Karpas-422 (cell line): ENCODE measurements at regions not wholly inside any gene's neighbourhood (a gene's known extent, or its start where the extent isn't known, plus 50 kb on each side); places are given as distances from the start of the nearest gene placed in this dataset.

Source experiments
- DNase-seq: peaks from one replicate; pipeline ENCODE4 v3.0.0-alpha.2; 2015
- H2AFZ ChIP-seq: fragments of 200-600 bp; sonication (generic); 2 replicates; pipeline ENCODE4 v1.6.1; 2014; ENCODE audit warnings: antibody characterized with exemption, low read length, mixed read lengths
- H3K27ac ChIP-seq: fragments of 200-600 bp; sonication (generic); 2 replicates; pipeline ENCODE4 v1.5.1; 2014; ENCODE audit warnings: mild to moderate bottlenecking, low read length, moderate library complexity
- H3K27me3 ChIP-seq: fragments of 200-600 bp; sonication (generic); 2 replicates; pipeline ENCODE4 v1.6.1; 2014; ENCODE audit warnings: low read length, mixed read lengths
- H3K36me3 ChIP-seq: fragments of 200-600 bp; sonication (generic); 2 replicates; pipeline ENCODE4 v1.6.1; 2014; ENCODE audit warnings: low read length, mixed read lengths; ENCODE audit not compliant: insufficient read depth
- H3K4me1 ChIP-seq: fragments of 200-600 bp; sonication (generic); 2 replicates; pipeline ENCODE4 v1.6.1; 2014; ENCODE audit warnings: mild to moderate bottlenecking, low read length, mixed read lengths
- H3K4me2 ChIP-seq: fragments of 200-600 bp; sonication (generic); 2 replicates; pipeline ENCODE4 v1.6.1; 2014; ENCODE audit warnings: low read length, low read depth, mild to moderate bottlenecking; ENCODE audit not compliant: poor library complexity, severe bottlenecking
- H3K4me3 ChIP-seq: fragments of 200-600 bp; sonication (generic); 2 replicates; pipeline ENCODE4 v1.5.1; 2014; ENCODE audit warnings: mild to moderate bottlenecking, antibody characterized with exemption, low read length, mixed read lengths
- H3K79me2 ChIP-seq: fragments of 200-600 bp; sonication (generic); 2 replicates; pipeline ENCODE4 v1.6.1; 2014; ENCODE audit warnings: mild to moderate bottlenecking, low read length, mixed read lengths
- H3K9ac ChIP-seq: fragments of 200-600 bp; sonication (generic); 2 replicates; pipeline ENCODE4 v1.6.0; 2014; ENCODE audit warnings: low read length
- H3K9me2 ChIP-seq: fragments of 200-600 bp; sonication (generic), shearing (Covaris generic); replicated peaks from 2 replicates; pipeline ENCODE4 v1.6.0; 2014; ENCODE audit warnings: mild to moderate bottlenecking, low read length, moderate library complexity; ENCODE audit not compliant: insufficient read depth
- H3K9me3 ChIP-seq: fragments of 300-700, 200-600 bp; sonication (generic); 2 replicates; pipeline ENCODE4 v1.6.1; 2014; ENCODE audit warnings: low read length, mixed read lengths
- H4K20me1 ChIP-seq: fragments of 200-600 bp; sonication (generic); 2 replicates; pipeline ENCODE4 v1.6.1; 2014; ENCODE audit warnings: mild to moderate bottlenecking, antibody characterized with exemption, low read length, low read depth; ENCODE audit not compliant: insufficient read depth

DNA sequence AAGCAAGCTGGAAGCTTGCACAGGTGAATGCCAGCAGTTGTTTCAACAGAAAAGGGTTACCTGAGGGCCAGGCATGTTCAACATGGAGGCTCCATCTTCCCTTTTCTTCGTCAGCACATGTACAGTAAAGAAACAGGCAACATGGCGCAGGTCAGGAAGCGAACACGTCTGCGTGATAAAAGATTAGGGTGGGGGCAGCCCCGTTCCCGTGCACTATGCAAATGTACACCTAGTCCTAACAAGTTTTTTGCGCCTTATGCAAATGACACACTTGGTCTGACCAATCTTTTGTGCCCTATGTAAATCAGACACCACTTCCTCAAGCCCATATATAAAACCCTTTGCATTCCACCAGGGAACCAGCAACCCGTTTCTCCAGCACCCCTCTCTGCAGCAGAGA lies 452.1 kb upstream of the PTPRD start:
- DNase-seq: no peak
- no peak overlapping the region for H3K27ac ChIP-seq

DNA sequence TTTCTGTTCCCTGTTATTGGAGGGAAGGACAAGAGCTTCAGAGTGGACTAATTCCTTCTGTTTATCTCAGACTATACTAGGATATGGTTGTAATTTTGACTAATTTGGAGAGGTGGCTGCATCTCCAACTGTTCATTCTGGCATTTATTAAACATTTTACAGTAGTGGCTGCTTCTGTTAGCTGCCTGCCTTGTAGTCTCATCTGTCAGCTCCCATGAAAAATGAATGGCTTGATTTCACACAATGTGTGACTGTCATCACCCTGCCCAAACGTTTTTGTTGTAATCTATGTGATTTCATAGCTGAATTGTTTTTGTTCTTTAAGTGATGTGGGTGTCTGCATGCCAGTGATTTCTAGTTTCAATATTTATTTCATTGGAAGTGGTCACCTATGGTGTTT lies 459.4 kb upstream of the PTPRD start:
- Histone ChIP-seq H2AFZ (no peak overlapping the region), H3K4me1 (no peaks in the 10 kb centered on the region), H4K20me1 (no peaks in the 10 kb centered on the region), H3K9me3 (peaks cover 39% of the 10 kb centered on the region), H3K27me3 (no peaks in the 10 kb centered on the region), H3K4me2 (no peak overlapping the region), H3K79me2 (no peaks in the 10 kb centered on the region), H3K9ac (no peak overlapping the region), H3K27ac (no peak overlapping the region), H3K36me3 (no peaks in the 10 kb centered on the region), H3K9me2 (no peaks in the 10 kb centered on the region), H3K4me3 (no peak overlapping the region)
- DNase-seq: no peak

More for the DNA sequence above, 452.1 kb upstream of the PTPRD start:
- H3K4me2 ChIP-seq: no peak overlapping the region
- no peaks in the 10 kb centered on the region for H4K20me1 ChIP-seq
- H3K36me3 ChIP-seq: no peaks in the 10 kb centered on the region
- H3K79me2 ChIP-seq: no peaks in the 10 kb centered on the region
- H3K27me3 ChIP-seq: no peaks in the 10 kb centered on the region
- H3K4me1 ChIP-seq: no peaks in the 10 kb centered on the region
- H3K9ac ChIP-seq: no peak overlapping the region
- no peak overlapping the region for H3K4me3 ChIP-seq
- H2AFZ ChIP-seq: no peak overlapping the region
- peaks cover 28% of the 10 kb centered on the region; the same call in 1 of the 2 replicates for H3K9me3 ChIP-seq
- no peaks in the 10 kb centered on the region for H3K9me2 ChIP-seq

DNA sequence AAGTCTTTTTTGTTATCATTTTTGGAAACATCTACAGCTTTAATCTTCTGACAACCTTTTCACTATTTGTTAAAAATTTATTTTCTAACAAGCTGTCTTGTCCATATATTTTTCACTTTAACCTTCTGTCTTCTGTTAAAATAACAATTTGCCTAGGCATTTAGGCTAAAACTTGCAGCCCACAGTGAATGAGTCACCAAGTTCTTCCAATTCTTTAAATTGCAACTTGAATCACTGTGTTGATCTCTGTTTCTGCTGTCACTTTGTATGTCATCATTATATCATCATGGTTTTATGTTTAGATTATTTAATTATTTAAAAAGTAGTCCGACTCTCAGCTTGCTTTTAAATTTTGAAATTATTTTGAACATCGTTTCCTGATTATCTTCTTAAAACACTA lies 473.8 kb upstream of the PTPRD start:
- no peak overlapping the region for H3K4me3 ChIP-seq
- no peak for DNase-seq
- H3K79me2 ChIP-seq: no peaks in the 10 kb centered on the region
- H3K27ac ChIP-seq: no peak overlapping the region
- H3K9ac ChIP-seq: no peak overlapping the region
- no peaks in the 10 kb centered on the region for H3K4me1 ChIP-seq
- H4K20me1 ChIP-seq: no peaks in the 10 kb centered on the region
- no peaks in the 10 kb centered on the region for H3K36me3 ChIP-seq
- no peaks in the 10 kb centered on the region for H3K9me2 ChIP-seq
- H3K4me2 ChIP-seq: no peak overlapping the region
- H3K9me3 ChIP-seq: peaks cover 25% of the 10 kb centered on the region
- H2AFZ ChIP-seq: no peak overlapping the region
- H3K27me3 ChIP-seq: no peaks in the 10 kb centered on the region

DNA sequence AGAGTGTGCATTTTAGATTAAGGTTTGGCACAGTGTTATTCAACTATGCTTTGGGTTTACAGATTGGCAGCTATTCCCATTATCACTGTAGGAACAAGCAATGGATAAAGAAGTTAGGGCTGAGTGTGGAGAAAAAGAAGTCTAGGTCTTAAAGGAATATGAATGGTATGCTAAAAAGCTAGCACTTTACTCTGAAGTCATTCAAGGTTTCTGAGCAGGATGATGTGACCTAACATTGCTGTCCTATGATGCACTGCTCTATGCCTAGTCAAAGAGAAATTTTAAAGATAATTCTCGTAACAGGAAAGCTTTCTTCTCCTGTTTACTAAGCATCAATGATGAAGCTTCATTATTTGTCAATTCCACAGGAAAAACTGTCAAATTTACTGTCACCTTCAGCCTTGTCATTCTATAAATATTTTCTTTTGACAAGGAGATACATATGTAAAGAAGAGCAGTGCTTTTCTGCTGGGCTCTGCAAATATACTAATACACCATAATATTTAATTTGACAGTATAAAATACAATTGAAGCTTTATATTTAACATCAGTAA lies 476.1 kb upstream of the PTPRD start:
- Histone ChIP-seq H4K20me1 (no peaks in the 10 kb centered on the region), H3K4me1 (no peaks in the 10 kb centered on the region)

DNA sequence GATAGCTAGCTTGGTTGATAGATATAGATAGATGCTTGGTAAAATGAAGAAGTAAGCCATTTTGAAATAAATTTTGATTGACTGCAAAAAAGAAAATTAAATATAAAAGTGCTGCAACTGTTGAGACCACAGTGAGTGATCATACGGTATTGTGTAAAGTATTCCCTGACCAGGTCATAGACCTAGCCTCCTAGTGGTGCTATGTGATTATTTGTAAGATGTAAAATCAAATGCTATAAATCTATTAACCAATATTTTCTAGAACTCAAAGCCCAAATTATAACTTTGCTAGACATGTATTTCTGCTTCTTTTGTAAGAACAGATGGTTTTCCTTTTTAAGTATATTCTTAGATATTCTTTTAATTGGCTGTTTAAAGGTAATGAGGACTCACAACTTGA lies 480.2 kb upstream of the PTPRD start:
- H3K36me3 ChIP-seq: no peaks in the 10 kb centered on the region
- no peaks in the 10 kb centered on the region for H4K20me1 ChIP-seq
- no peak overlapping the region for H3K9ac ChIP-seq
- no peaks in the 10 kb centered on the region for H3K9me2 ChIP-seq
- DNase-seq: no peak
- H2AFZ ChIP-seq: no peak overlapping the region
- H3K27me3 ChIP-seq: no peaks in the 10 kb centered on the region
- H3K9me3 ChIP-seq: peaks cover 15% of the 10 kb centered on the region
- no peak overlapping the region for H3K27ac ChIP-seq
- no peaks in the 10 kb centered on the region for H3K4me1 ChIP-seq
- no peaks in the 10 kb centered on the region for H3K79me2 ChIP-seq
- H3K4me3 ChIP-seq: no peak overlapping the region
- no peak overlapping the region for H3K4me2 ChIP-seq

More for the DNA sequence above, 476.1 kb upstream of the PTPRD start:
- H3K4me2 ChIP-seq: no peak overlapping the region
- no peaks in the 10 kb centered on the region for H3K9me2 ChIP-seq
- DNase-seq: no peak
- H3K9ac ChIP-seq: no peak overlapping the region
- no peak overlapping the region for H3K4me3 ChIP-seq
- peaks cover 19% of the 10 kb centered on the region for H3K9me3 ChIP-seq
- no peak overlapping the region for H3K27ac ChIP-seq
- no peaks in the 10 kb centered on the region for H3K36me3 ChIP-seq
- no peaks in the 10 kb centered on the region for H3K79me2 ChIP-seq
- no peak overlapping the region for H2AFZ ChIP-seq
- no peaks in the 10 kb centered on the region for H3K27me3 ChIP-seq

DNA sequence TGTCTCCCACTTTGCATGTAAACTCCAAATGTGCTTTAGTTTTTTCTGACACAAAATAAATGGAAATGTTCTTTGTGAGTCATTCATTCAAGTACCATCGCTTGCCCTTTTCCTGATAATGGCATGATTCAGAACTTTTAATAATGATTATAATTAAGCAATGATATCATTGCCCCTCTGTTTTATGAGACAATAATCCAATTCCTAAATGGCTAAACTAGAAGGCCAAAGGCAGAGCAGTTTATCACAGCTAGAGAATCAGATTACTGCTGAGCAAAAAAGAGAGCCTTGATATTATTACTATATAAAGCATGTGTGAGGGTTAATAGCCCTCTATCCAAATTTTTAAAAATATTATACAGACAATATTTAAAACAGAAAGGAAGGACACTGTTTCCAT lies 484.2 kb upstream of the PTPRD start:
- Histone ChIP-seq H4K20me1 (no peaks in the 10 kb centered on the region), H3K9ac (no peak overlapping the region), H3K36me3 (no peaks in the 10 kb centered on the region), H2AFZ (no peak overlapping the region), H3K27ac (no peak overlapping the region), H3K79me2 (no peaks in the 10 kb centered on the region), H3K9me2 (no peaks in the 10 kb centered on the region), H3K4me3 (no peak overlapping the region), H3K27me3 (no peaks in the 10 kb centered on the region), H3K4me2 (no peak overlapping the region), H3K4me1 (no peaks in the 10 kb centered on the region), H3K9me3 (peaks cover 17% of the 10 kb centered on the region)
- DNase-seq: no peak

DNA sequence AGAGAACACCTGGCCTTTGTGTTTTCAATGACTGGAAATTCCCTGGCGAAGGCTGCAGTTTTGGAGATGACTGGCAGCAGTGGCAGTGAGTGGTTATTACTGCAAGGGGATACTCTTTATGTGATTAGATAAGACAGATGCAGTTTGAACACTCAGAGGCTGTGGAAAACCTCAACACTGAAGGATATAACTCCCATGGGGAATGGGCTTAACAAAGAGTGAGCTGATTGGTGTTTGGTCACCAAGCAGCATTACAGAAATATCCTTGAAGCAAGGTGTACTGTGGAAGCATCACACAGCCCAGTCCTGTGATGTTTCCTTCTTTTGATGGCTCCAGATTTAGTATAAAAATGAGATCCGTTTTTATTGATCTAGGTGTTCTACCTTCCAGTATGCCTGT lies 490.7 kb upstream of the PTPRD start:
- H3K9me2 ChIP-seq: no peaks in the 10 kb centered on the region
- no peaks in the 10 kb centered on the region for H3K4me1 ChIP-seq
- H3K9ac ChIP-seq: no peak overlapping the region
- no peaks in the 10 kb centered on the region for H3K27me3 ChIP-seq
- H4K20me1 ChIP-seq: no peaks in the 10 kb centered on the region
- DNase-seq: no peak
- peaks cover 12% of the 10 kb centered on the region for H3K9me3 ChIP-seq
- H3K4me3 ChIP-seq: no peak overlapping the region
- no peaks in the 10 kb centered on the region for H3K79me2 ChIP-seq
- H2AFZ ChIP-seq: no peak overlapping the region
- H3K4me2 ChIP-seq: no peak overlapping the region
- no peak overlapping the region for H3K27ac ChIP-seq
- no peaks in the 10 kb centered on the region for H3K36me3 ChIP-seq

DNA sequence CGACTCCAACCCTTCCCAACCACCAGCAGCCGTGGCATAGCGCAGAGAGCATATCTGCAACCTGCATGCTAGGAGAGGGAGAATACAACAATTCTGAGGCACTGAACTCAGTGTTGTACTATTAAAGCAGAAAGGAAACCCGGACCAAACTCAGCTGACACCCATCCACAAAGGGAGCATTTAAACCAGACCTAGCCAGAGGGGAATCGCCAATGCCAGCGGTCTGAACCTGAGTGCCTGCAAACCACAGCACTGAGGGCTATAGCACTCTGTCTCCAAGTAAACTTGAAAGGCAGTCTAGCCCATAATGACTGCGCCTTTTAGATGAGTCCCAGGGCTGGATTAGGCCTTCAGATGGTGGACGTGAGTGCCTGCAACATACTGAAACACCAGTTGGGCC lies 494.4 kb upstream of the PTPRD start:
- Histone ChIP-seq H3K9me2 (no peaks in the 10 kb centered on the region), H2AFZ (no peak overlapping the region), H3K4me2 (no peak overlapping the region), H3K79me2 (no peaks in the 10 kb centered on the region), H3K27me3 (no peaks in the 10 kb centered on the region), H3K27ac (no peak overlapping the region), H3K36me3 (no peaks in the 10 kb centered on the region), H3K9ac (no peak overlapping the region), H4K20me1 (no peaks in the 10 kb centered on the region), H3K9me3 (peaks cover 16% of the 10 kb centered on the region), H3K4me1 (no peaks in the 10 kb centered on the region), H3K4me3 (no peak overlapping the region)
- DNase-seq: no peak

DNA sequence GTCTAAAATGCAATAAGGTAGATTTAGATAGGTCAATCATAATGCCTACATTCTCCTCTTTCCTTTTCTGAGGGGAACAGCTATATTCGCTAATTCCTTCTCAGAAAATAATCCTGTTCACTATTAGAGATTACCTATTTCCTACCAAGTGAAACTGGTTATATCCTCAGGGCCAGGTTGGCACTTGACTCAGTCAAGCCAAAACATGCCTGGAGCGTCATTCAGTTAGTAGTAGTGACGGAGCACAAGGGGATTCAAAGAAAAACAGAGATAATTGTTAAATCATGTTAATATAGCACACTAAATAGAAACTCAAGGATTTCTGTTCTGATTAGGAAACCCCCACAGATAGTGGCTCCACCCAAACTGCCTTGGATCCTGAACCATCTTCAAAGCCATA lies 515.4 kb upstream of the PTPRD start:
- no peaks in the 10 kb centered on the region for H3K27me3 ChIP-seq
- H3K9me3 ChIP-seq: peaks cover 21% of the 10 kb centered on the region
- no peaks in the 10 kb centered on the region for H3K4me1 ChIP-seq
- no peak overlapping the region for H3K4me3 ChIP-seq
- no peak overlapping the region for H3K4me2 ChIP-seq
- no peak overlapping the region for H3K27ac ChIP-seq
- no peaks in the 10 kb centered on the region for H3K79me2 ChIP-seq
- H3K9me2 ChIP-seq: no peaks in the 10 kb centered on the region
- H3K36me3 ChIP-seq: no peaks in the 10 kb centered on the region
- no peak overlapping the region for H3K9ac ChIP-seq
- no peak overlapping the region for H2AFZ ChIP-seq
- H4K20me1 ChIP-seq: no peaks in the 10 kb centered on the region
- DNase-seq: no peak
